Heart left ventricle (tissue), 13 donors: ENCODE measurements at regions not wholly inside any gene's neighbourhood (a gene's known extent, or its start where the extent isn't known, plus 50 kb on each side); places are given as distances from the start of the nearest gene placed in this dataset.

Experiments
- POLR2A ChIP-seq, 2 donors: fragments of 450-650 bp; IDR thresholded peaks; one replicate each; pipeline ENCODE4 v1.6.1; 2017; ENCODE audit warnings: antibody characterized with exemption in 2 of 2, mild to moderate bottlenecking in 2 of 2, moderate library complexity in 2 of 2
- TF ChIP-seq, protein P1 (sequence below), 12 donors: fragments of 200-600 bp; sonication (generic) in 4 of 12; IDR thresholded peaks; one replicate each; pipeline versions ENCODE4 v1.5.0 to v1.8.0; 2018 to 2022; ENCODE audit warnings: antibody characterized with exemption in 12 of 12, mild to moderate bottlenecking in 5 of 12
- donor health status: ischemic (EF 13 %, LVEDD 7.1; RV severe dilation, severe dysfunction).
- donor health status: DM: no; HTN: yes; CAD: no.
- donor health status: DM: no; HTN: no; CAD: no.
- donor health status: ischemic (EF 25% LVEDD 6.9; RV normal size, moderate dysfunction).
- donor health status: ischemic (EF 25% LVEDD 5.7; RV mildly dilated, moderate dysfunction).
- donor health status: ischemic (EF 35%, LVEDD 5.7; RV mildly dilated, moderate dysfunction).
- donor health status: nonischemic (EF 11% LVEDD 7.7; RV severe dilation, severe dysfunction).
- donor health status: DM: yes; HTN: yes; CAD: no.
- donor health status: PGD.
- donor health status: ischemic (EF 29% LVEDD 5.4; RV normal size, mild dysfunction).
- donor health status: nonischemic (EF 23%, LVEDD 6.1; RV moderate dilation, normal function).

DNA sequence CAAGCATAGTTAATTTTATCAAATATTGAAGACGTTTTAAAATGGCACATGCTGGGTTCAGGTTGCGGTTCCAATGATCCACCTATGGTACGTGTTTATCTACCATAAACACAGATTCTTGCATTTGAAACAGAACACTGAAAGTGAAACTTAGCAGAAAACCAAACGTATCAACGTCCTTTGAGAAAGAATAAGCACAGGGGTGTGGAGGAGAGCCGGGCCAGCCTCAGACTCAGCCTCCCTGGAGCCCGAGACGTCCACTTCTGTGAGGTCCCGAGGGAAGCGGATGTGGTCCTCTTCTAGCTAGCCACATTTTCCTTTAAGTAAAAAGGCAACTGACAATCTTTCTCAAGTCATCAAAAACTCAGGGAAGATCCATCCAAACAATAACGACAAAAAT is 195.9 kb downstream of the RTP5 start:
- TF ChIP-seq, protein P1, sequence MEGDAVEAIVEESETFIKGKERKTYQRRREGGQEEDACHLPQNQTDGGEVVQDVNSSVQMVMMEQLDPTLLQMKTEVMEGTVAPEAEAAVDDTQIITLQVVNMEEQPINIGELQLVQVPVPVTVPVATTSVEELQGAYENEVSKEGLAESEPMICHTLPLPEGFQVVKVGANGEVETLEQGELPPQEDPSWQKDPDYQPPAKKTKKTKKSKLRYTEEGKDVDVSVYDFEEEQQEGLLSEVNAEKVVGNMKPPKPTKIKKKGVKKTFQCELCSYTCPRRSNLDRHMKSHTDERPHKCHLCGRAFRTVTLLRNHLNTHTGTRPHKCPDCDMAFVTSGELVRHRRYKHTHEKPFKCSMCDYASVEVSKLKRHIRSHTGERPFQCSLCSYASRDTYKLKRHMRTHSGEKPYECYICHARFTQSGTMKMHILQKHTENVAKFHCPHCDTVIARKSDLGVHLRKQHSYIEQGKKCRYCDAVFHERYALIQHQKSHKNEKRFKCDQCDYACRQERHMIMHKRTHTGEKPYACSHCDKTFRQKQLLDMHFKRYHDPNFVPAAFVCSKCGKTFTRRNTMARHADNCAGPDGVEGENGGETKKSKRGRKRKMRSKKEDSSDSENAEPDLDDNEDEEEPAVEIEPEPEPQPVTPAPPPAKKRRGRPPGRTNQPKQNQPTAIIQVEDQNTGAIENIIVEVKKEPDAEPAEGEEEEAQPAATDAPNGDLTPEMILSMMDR (IDR thresholded peaks at IDR 0.05): no peak
- no peak for TF ChIP-seq POLR2A (IDR thresholded peaks at IDR 0.05)
